Endothelial cell of umbilical vein (primary cell): ENCODE measurements at regions not wholly inside any gene's neighbourhood (a gene's known extent, or its start where the extent isn't known, plus 50 kb on each side); places are given as distances from the start of the nearest gene placed in this dataset.

ENCODE experiments used
- BruUV-seq: library from RNA; stranded (reverse); fragments of 400-500 nt; replicated peaks from 2 replicates; lab custom pipeline; 2021; lab: Mats Ljungman, UMichigan
- CTCF ChIA-PET: fragments of 300-600, 350-600 bp; sonication (Branson Sonifier 250); formaldehyde crosslinking; loops from one replicate; lab custom pipeline; 2021; ENCODE audit warnings: antibody characterized with exemption, inconsistent platforms; lab: Charles Lee
- POLR2A ChIA-PET: fragments of 300-600, 350-600 bp; sonication (Branson Sonifier 250); formaldehyde crosslinking; loops from one replicate; lab custom pipeline; 2021; ENCODE audit warnings: antibody characterized with exemption, inconsistent platforms; lab: Charles Lee
- DNase-seq: peaks from one replicate; pipeline ENCODE4 v3.0.0-alpha.2; 2011; ENCODE audit warnings: low read depth, low spot score
- FAIRE-seq: peaks from 2 replicates; lab custom pipeline; 2011; peaks lifted over from hg19 to GRCh38; lab: Jason Lieb, UNC
- H2AFZ ChIP-seq: 2 replicates; pipeline ENCODE4 v1.6.0; 2012; ENCODE audit warnings: low read depth, low read length, control low read depth, inconsistent platforms
- H3K27ac ChIP-seq: 2 replicates; pipeline ENCODE4 v1.5.1; 2011; ENCODE audit warnings: low read depth, mild to moderate bottlenecking, control low read depth, low read length, moderate library complexity; ENCODE audit not compliant: insufficient read depth
- H3K27me3 ChIP-seq, 2 experiments: 2 replicates each; pipeline versions ENCODE4 v1.6.0 to v1.6.1; 2011; ENCODE audit warnings: low read length in 2 of 2, mixed read lengths in 1 of 2; ENCODE audit not compliant: control insufficient read depth in 2 of 2, insufficient read depth in 2 of 2
- H3K36me3 ChIP-seq, 2 experiments: 2 replicates in 1 of 2; 3 replicates in 1 of 2; pipeline ENCODE4 v1.5.1; 2011; ENCODE audit warnings: low read length in 2 of 2, mild to moderate bottlenecking in 1 of 2, moderate library complexity in 1 of 2; ENCODE audit not compliant: control insufficient read depth in 2 of 2, insufficient read depth in 2 of 2; ENCODE audit errors: extremely low read depth in 1 of 2
- H3K4me1 ChIP-seq: 3 replicates; pipeline ENCODE4 v1.5.1; 2011; ENCODE audit warnings: mild to moderate bottlenecking, low read length; ENCODE audit not compliant: control insufficient read depth, insufficient read depth; ENCODE audit errors: extremely low read depth
- H3K4me2 ChIP-seq: 2 replicates; pipeline ENCODE4 v1.6.1; 2011; ENCODE audit warnings: low read length, control low read depth, mixed read lengths; ENCODE audit not compliant: insufficient read depth
- H3K4me3 ChIP-seq, 3 experiments: fragments of 200-600 bp in 1 of 3; sonication (generic), shearing (Covaris generic) in 1 of 3; replicated peaks in 1 of 3; 2 replicates each; pipeline ENCODE4 v1.5.1; 2011 to 2016; ENCODE audit warnings: control low read depth in 3 of 3, low read length in 3 of 3, mild to moderate bottlenecking in 2 of 3, inconsistent platforms in 1 of 3, low read depth in 1 of 3, moderate library complexity in 1 of 3; ENCODE audit not compliant: insufficient read depth in 1 of 3
- H3K79me2 ChIP-seq: 2 replicates; pipeline ENCODE4 v1.6.0; 2012; ENCODE audit warnings: low read length, inconsistent platforms; ENCODE audit not compliant: control insufficient read depth, insufficient read depth
- H3K9ac ChIP-seq: replicated peaks from 2 replicates; pipeline ENCODE3; 2011; ENCODE audit warnings: low read length, control low read depth; ENCODE audit not compliant: insufficient read depth; ENCODE audit errors: extremely low read depth
- H3K9me1 ChIP-seq: replicated peaks from 3 replicates; pipeline ENCODE4 v1.6.0; 2011; ENCODE audit warnings: mild to moderate bottlenecking, low read length; ENCODE audit not compliant: control insufficient read depth, insufficient read depth; ENCODE audit errors: extremely low read depth
- H3K9me3 ChIP-seq: replicated peaks from 2 replicates; pipeline ENCODE4 v1.5.1; 2012; ENCODE audit warnings: low read length, inconsistent platforms; ENCODE audit not compliant: control insufficient read depth, insufficient read depth
- H4K20me1 ChIP-seq: replicated peaks from 2 replicates; pipeline ENCODE3; 2011; ENCODE audit warnings: mild to moderate bottlenecking, low read length; ENCODE audit not compliant: control insufficient read depth, insufficient read depth; ENCODE audit errors: extremely low read depth
- CTCF ChIP-seq, 2 donors: IDR thresholded peaks; 1 replicate in 1 of 2; 2 replicates in 1 of 2; pipeline ENCODE4 v1.5.1; 2011; ENCODE audit warnings: low read length in 2 of 2, mild to moderate bottlenecking in 2 of 2, moderate library complexity in 2 of 2, control low read depth in 1 of 2, inconsistent platforms in 1 of 2, low read depth in 1 of 2; ENCODE audit not compliant: insufficient read depth in 1 of 2; ENCODE audit errors: extremely low read depth in 1 of 2
- EZH2 ChIP-seq: IDR thresholded peaks from 2 replicates; pipeline ENCODE4 v1.6.1; 2012; ENCODE audit warnings: borderline replicate concordance, low read depth, mild to moderate bottlenecking, moderate library complexity, low read length, inconsistent platforms; ENCODE audit not compliant: severe bottlenecking
- FOS ChIP-seq: IDR thresholded peaks from 2 replicates; pipeline ENCODE4 v1.6.1; 2011; ENCODE audit warnings: mild to moderate bottlenecking, low read length, moderate library complexity, borderline replicate concordance; ENCODE audit not compliant: insufficient read depth
- GATA2 ChIP-seq: IDR thresholded peaks from 2 replicates; pipeline ENCODE4 v1.7.0; 2011; ENCODE audit warnings: low read depth, mild to moderate bottlenecking, moderate library complexity, mixed read lengths, low read length; ENCODE audit not compliant: insufficient read length, insufficient read depth
- JUN ChIP-seq: IDR thresholded peaks from 2 replicates; pipeline ENCODE4 v1.6.1; 2011; ENCODE audit warnings: borderline replicate concordance, low read depth; ENCODE audit not compliant: insufficient read length, insufficient read depth
- MAX ChIP-seq: IDR thresholded peaks from 2 replicates; pipeline ENCODE4 v1.6.1; 2011; ENCODE audit not compliant: insufficient read depth, insufficient read length
- MYC ChIP-seq: IDR thresholded peaks from one replicate; pipeline ENCODE4 v1.6.1; 2011; ENCODE audit warnings: mild to moderate bottlenecking, low read depth, low read length
- POLR2A ChIP-seq: IDR thresholded peaks from 2 replicates; pipeline ENCODE4 v1.6.1; 2012; ENCODE audit warnings: low read depth, mild to moderate bottlenecking, control low read depth, low read length
- POLR2AphosphoS5 ChIP-seq: IDR thresholded peaks from 2 replicates; pipeline ENCODE4 v1.6.1; 2012; ENCODE audit warnings: low read depth, mild to moderate bottlenecking, control low read depth, low read length, moderate library complexity; ENCODE audit not compliant: insufficient read depth
- dilution Hi-C: fragments of 300-500 bp; cut with MboI; formaldehyde crosslinking; loops from one replicate; pipeline ENCODE4 v1.15.0; 2019; ENCODE audit warnings: low sequenced_read_pairs; ENCODE audit not compliant: extremely low pct_ligation_motif_present
- intact Hi-C: fragments of 100-400 bp; cut with micrococcal nuclease; formaldehyde crosslinking; loops from one replicate; pipeline ENCODE4 v1.10.0; 2022

- Histone ChIP-seq H3K9me1 (no peaks in the 10 kb centered on the region), H3K9ac (no peak overlapping the region), H3K27me3 (no peaks in the 10 kb centered on the region), H3K27ac (no peak overlapping the region), H3K4me3 (no peak overlapping the region), H3K9me3 (no peaks in the 10 kb centered on the region), H3K79me2 (no peaks in the 10 kb centered on the region), H4K20me1 (no peaks in the 10 kb centered on the region), H2AFZ (no peak overlapping the region), H3K4me2 (no peak overlapping the region), H3K36me3 (no peaks in the 10 kb centered on the region), H3K4me1 (no peaks in the 10 kb centered on the region)
- no TSS peak for BruUV-seq
- CTCF ChIA-PET: interaction anchor here (1.5 kb wide), 1 partner anchor 9 kb away, joined by 5 read pairs; no protein-coding TSS in a partner anchor
- POLR2A ChIA-PET: interaction anchor here (0.6 kb wide), 1 partner anchor 578 kb away, joined by 6 read pairs; no protein-coding TSS in a partner anchor
- dilution Hi-C loops: no loop called here
- DNase-seq (no peak), FAIRE-seq (no peak)
- TF ChIP-seq POLR2AphosphoS5: no peak
- intact Hi-C loops: no loop called here
These were observed 247.6 kb downstream of the IPO8 start for GRCh38 chr12:30448038-30448437.

- DNase-seq (no peak), FAIRE-seq (no peak)
- BruUV-seq: no TSS peak
- TF ChIP-seq POLR2AphosphoS5 (no peak), FOS (no peak), GATA2 (no peak), JUN (no peak), MAX (no peak), CTCF (IDR thresholded peaks at IDR 0.05; ENCODE audit: extremely low read depth in 1 of 2, insufficient read depth in 1 of 2, low read depth in 1 of 2, low read length in 2 of 2) (no peak), POLR2A (no peak), MYC (no peak), EZH2 (no peak)
- Histone ChIP-seq H4K20me1 (no peaks in the 10 kb centered on the region), H3K9me1 (no peaks in the 10 kb centered on the region), H3K4me3 (no peak overlapping the region), H3K79me2 (no peaks in the 10 kb centered on the region), H3K36me3 (no peaks in the 10 kb centered on the region), H3K27me3 (no peaks in the 10 kb centered on the region), H3K4me2 (no peak overlapping the region), H3K27ac (no peak overlapping the region), H3K9me3 (no peaks in the 10 kb centered on the region), H2AFZ (no peak overlapping the region), H3K9ac (no peak overlapping the region), H3K4me1 (no peaks in the 10 kb centered on the region)
- ChIA-PET CTCF (interaction anchor here (1.5 kb wide), 1 partner anchor 10 kb away, joined by 5 read pairs; no protein-coding TSS in a partner anchor), POLR2A (no interaction called here)
- dilution Hi-C loops (no loop called here), intact Hi-C loops (no loop called here)
These were observed 248.5 kb downstream of the IPO8 start for GRCh38 chr12:30447061-30447750.
